WTC11 (cell line): ENCODE measurements at regions not wholly inside any gene's neighbourhood (a gene's known extent, or its start where the extent isn't known, plus 50 kb on each side); places are given as distances from the start of the nearest gene placed in this dataset.

Experiments used
- ATAC-seq: fragments of 200-7000 bp; cut with Tn5 transposase; 2 replicates; pipeline ENCODE4 v1.10.0; 2021; ENCODE audit warnings: mild to moderate bottlenecking, moderate library complexity
- CTCF ChIA-PET: fragments of 300-600 bp; sonication (Branson Sonifier 250); formaldehyde crosslinking; loops from one replicate; lab custom pipeline; 2021; ENCODE audit warnings: antibody characterized with exemption; lab: Charles Lee
- POLR2A ChIA-PET: fragments of 350-600 bp; sonication (Branson Sonifier 250); formaldehyde crosslinking; loops from one replicate; lab custom pipeline; 2021; ENCODE audit warnings: antibody characterized with exemption; lab: Charles Lee
- DNase-seq: peaks from one replicate; pipeline ENCODE4 v3.0.0; 2021; ENCODE audit warnings: low spot score
- H3K27ac Mint-ChIP-seq: 2 replicates; pipeline ENCODE4 v1.8.0; 2021; ENCODE audit warnings: mixed read lengths
- H3K27me3 Mint-ChIP-seq: 2 replicates; pipeline ENCODE4 v1.8.0; 2021; ENCODE audit warnings: low read depth, mild to moderate bottlenecking, moderate library complexity, mixed read lengths
- H3K36me3 Mint-ChIP-seq: 2 replicates; pipeline ENCODE4 v1.8.0; 2021; ENCODE audit warnings: mixed read lengths
- H3K4me1 Mint-ChIP-seq: 2 replicates; pipeline ENCODE4 v1.8.0; 2022; ENCODE audit warnings: mixed read lengths
- H3K4me3 Mint-ChIP-seq: 2 replicates; pipeline ENCODE4 v1.8.0; 2021; ENCODE audit warnings: mild to moderate bottlenecking, moderate library complexity, mixed read lengths
- H3K9me3 Mint-ChIP-seq: 2 replicates; pipeline ENCODE4 v1.8.0; 2021; ENCODE audit warnings: mixed read lengths
- ATF1 ChIP-seq: sonication (generic); formaldehyde crosslinking; IDR thresholded peaks from 2 replicates; pipeline ENCODE4 v1.8.1; 2023; ENCODE audit warnings: mild to moderate bottlenecking, moderate library complexity, missing genetic modification reagents
- E2F1 ChIP-seq: sonication (generic); formaldehyde crosslinking; IDR thresholded peaks from 2 replicates; pipeline ENCODE4 v1.8.0; 2022; ENCODE audit warnings: mild to moderate bottlenecking, missing genetic modification reagents
- ELF4 ChIP-seq: sonication (generic); formaldehyde crosslinking; IDR thresholded peaks from 2 replicates; pipeline ENCODE4 v1.8.1; 2022; ENCODE audit warnings: low read depth, mild to moderate bottlenecking, moderate library complexity, missing genetic modification reagents
- JUN ChIP-seq: sonication (generic); formaldehyde crosslinking; IDR thresholded peaks from 2 replicates; pipeline ENCODE4 v1.8.0; 2023; ENCODE audit warnings: mild to moderate bottlenecking, missing genetic modification reagents
- STAT6 ChIP-seq: sonication (generic); formaldehyde crosslinking; conservative IDR thresholded peaks from 2 replicates; pipeline ENCODE4 v1.8.1; 2023; ENCODE audit warnings: mild to moderate bottlenecking, low read depth, missing genetic modification reagents, moderate library complexity
- ZNF423 ChIP-seq: fragments of 250-450 bp; sonication (Bioruptor Pico); IDR thresholded peaks from 2 replicates; pipeline ENCODE4 v2.1.2; 2022; ENCODE audit warnings: mild to moderate bottlenecking, moderate library complexity
- ZNF532 ChIP-seq: fragments of 250-450 bp; sonication (Bioruptor Pico); IDR thresholded peaks from 2 replicates; pipeline ENCODE4 v1.9.0; 2021; ENCODE audit warnings: mild to moderate bottlenecking, borderline replicate concordance
- ZNF671 ChIP-seq: fragments of 250-450 bp; sonication (Bioruptor Pico); IDR thresholded peaks from 2 replicates; pipeline ENCODE4 v1.8.0; 2021; ENCODE audit warnings: mild to moderate bottlenecking
- TF ChIP-seq, protein P1 (sequence below): sonication (generic); formaldehyde crosslinking; IDR thresholded peaks from 2 replicates; pipeline ENCODE4 v1.8.0; 2022; ENCODE audit warnings: missing genetic modification reagents
- TF ChIP-seq, protein P2 (sequence below): sonication (generic); formaldehyde crosslinking; IDR thresholded peaks from 2 replicates; pipeline ENCODE4 v1.8.1; 2023; ENCODE audit warnings: mild to moderate bottlenecking, moderate library complexity, missing genetic modification reagents

DNA sequence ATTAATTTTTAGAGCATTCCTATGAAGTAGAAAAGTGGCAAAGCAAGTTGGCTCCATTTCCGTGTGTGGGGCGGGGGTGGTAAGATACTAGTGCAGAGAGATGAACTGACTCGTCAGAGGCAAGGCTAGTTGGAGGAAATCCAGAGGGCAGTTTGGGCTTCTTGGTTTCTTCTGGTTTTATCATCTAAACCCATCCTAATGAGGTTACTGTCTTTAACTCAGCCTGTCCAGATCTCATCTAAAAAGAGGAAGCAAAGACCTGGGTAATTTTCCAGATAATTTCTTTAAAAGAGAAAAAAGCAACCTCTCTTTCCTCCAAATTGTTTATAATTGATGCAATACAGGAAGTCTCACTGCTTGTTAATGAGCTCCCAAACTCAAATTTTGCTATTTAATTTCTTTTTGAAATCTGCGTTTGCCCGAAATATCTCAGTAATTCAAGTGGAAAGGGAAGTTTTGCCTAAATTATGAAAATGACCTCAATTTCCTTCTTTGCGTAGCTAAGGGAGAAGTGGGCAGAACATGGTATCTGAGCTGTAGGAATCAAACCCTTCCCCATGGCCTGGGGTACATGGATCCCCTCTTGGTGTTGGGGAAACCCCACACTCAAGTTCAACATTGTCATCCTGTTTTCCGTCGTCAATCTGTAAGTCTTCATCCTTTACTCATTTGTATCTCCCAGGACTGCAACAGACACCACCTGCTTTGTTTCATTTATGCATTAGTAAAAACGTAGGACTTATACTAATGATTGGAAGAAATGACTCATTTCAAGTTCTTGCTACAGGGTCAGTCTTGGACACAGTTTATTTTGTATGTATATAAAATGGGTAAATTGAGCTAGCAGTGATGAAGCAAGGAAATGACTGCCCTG, 89.1 kb upstream of the KLF7 start:
- TF ChIP-seq ZNF532 (CRISPR knock-in tag): no peak
- TF ChIP-seq, protein P1, sequence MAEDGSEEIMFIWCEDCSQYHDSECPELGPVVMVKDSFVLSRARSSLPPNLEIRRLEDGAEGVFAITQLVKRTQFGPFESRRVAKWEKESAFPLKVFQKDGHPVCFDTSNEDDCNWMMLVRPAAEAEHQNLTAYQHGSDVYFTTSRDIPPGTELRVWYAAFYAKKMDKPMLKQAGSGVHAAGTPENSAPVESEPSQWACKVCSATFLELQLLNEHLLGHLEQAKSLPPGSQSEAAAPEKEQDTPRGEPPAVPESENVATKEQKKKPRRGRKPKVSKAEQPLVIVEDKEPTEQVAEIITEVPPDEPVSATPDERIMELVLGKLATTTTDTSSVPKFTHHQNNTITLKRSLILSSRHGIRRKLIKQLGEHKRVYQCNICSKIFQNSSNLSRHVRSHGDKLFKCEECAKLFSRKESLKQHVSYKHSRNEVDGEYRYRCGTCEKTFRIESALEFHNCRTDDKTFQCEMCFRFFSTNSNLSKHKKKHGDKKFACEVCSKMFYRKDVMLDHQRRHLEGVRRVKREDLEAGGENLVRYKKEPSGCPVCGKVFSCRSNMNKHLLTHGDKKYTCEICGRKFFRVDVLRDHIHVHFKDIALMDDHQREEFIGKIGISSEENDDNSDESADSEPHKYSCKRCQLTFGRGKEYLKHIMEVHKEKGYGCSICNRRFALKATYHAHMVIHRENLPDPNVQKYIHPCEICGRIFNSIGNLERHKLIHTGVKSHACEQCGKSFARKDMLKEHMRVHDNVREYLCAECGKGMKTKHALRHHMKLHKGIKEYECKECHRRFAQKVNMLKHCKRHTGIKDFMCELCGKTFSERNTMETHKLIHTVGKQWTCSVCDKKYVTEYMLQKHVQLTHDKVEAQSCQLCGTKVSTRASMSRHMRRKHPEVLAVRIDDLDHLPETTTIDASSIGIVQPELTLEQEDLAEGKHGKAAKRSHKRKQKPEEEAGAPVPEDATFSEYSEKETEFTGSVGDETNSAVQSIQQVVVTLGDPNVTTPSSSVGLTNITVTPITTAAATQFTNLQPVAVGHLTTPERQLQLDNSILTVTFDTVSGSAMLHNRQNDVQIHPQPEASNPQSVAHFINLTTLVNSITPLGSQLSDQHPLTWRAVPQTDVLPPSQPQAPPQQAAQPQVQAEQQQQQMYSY (CRISPR knock-in tag): no peak
- no peak for TF ChIP-seq ATF1 (CRISPR knock-in tag)
- ChIA-PET CTCF (no interaction called here), POLR2A (interaction anchor here (0.6 kb wide), 1 partner anchor 197 kb away, joined by 5 read pairs; no protein-coding TSS in a partner anchor)
- Mint-ChIP-seq H3K36me3 (no peaks in the 10 kb centered on the region), H3K4me3 (no peak overlapping the region), H3K4me1 (peaks cover 36% of the 10 kb centered on the region), H3K9me3 (no peaks in the 10 kb centered on the region), H3K27ac (no peak overlapping the region), H3K27me3 (no peaks in the 10 kb centered on the region; the same call in 1 of the 2 replicates)
- ATAC-seq: no peak
- DNase-seq: no peak

- Mint-ChIP-seq H3K9me3 (no peaks in the 10 kb centered on the region), H3K4me1 (peaks cover 36% of the 10 kb centered on the region), H3K27me3 (no peaks in the 10 kb centered on the region; the same call in 1 of the 2 replicates), H3K4me3 (no peak overlapping the region), H3K36me3 (no peaks in the 10 kb centered on the region), H3K27ac (no peak overlapping the region)
- DNase-seq (no peak), ATAC-seq (no peak)
- ChIA-PET CTCF (no interaction called here), POLR2A (no interaction called here)
- TF ChIP-seq ZNF423 (CRISPR knock-in tag) (no peak), E2F1 (CRISPR knock-in tag) (no peak), ZNF532 (CRISPR knock-in tag) (no peak), ELF4 (no peak), ZNF671 (no peak), STAT6 (CRISPR knock-in tag) (no peak), JUN (no peak)
- TF ChIP-seq, protein P2, sequence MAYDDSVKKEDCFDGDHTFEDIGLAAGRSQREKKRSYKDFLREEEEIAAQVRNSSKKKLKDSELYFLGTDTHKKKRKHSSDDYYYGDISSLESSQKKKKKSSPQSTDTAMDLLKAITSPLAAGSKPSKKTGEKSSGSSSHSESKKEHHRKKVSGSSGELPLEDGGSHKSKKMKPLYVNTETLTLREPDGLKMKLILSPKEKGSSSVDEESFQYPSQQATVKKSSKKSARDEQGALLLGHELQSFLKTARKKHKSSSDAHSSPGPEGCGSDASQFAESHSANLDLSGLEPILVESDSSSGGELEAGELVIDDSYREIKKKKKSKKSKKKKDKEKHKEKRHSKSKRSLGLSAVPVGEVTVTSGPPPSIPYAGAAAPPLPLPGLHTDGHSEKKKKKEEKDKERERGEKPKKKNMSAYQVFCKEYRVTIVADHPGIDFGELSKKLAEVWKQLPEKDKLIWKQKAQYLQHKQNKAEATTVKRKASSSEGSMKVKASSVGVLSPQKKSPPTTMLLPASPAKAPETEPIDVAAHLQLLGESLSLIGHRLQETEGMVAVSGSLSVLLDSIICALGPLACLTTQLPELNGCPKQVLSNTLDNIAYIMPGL (CRISPR knock-in tag): no peak
Observed at GRCh38 chr2:207255565-207256470, 90.1 kb upstream of the KLF7 start.
